ENCODE measurements at regions not wholly inside any gene's neighbourhood (a gene's known extent, or its start where the extent isn't known, plus 50 kb on each side); places are given as distances from the start of the nearest gene placed in this dataset.

- TF ChIP-seq EZH2 (IDR thresholded peaks at IDR 0.05; ENCODE audit: low read length, missing control alignments) (no peak), CTCF (conservative IDR thresholded peaks at IDR 0.05 in 1 of 2, IDR thresholded peaks at IDR 0.05 in 1 of 2; ENCODE audit: low read depth in 1 of 2, low read length in 2 of 2) (no peak)
- Histone ChIP-seq H3K27me3 (ENCODE audit: control insufficient read depth, insufficient read depth, low read length) (no peaks in the 10 kb centered on the region), H3K27ac (ENCODE audit: insufficient read depth, low read length) (no peak overlapping the region), H3K4me3 (replicated peaks in 1 of 4; ENCODE audit: control extremely low read depth in 1 of 4, insufficient read depth in 1 of 4, low read depth in 3 of 4, low read length in 4 of 4) (no peak overlapping the region), H4K20me1 (ENCODE audit: control insufficient read depth, extremely low read depth, insufficient read depth, low read length) (no peaks in the 10 kb centered on the region), H3K4me2 (ENCODE audit: extremely low read depth, insufficient read depth, low read length) (no peak overlapping the region), H3K79me2 (ENCODE audit: control insufficient read depth, insufficient read depth, low read length) (no peaks in the 10 kb centered on the region), H3K4me1 (ENCODE audit: control insufficient read depth, extremely low read depth, insufficient read depth, low read length) (no peaks in the 10 kb centered on the region), H2AFZ (ENCODE audit: low read length) (no peak overlapping the region), H3K9ac (ENCODE audit: insufficient read depth, low read length) (no peak overlapping the region), H3K36me3 (ENCODE audit: control insufficient read depth, insufficient read depth, low read length) (no peaks in the 10 kb centered on the region), H3K9me3 (ENCODE audit: control insufficient read depth, insufficient read depth, low read depth, low read length) (no peaks in the 10 kb centered on the region)
- no peak for DNase-seq (ENCODE audit: low read depth in 2 of 2)
Measured at GRCh38 chrX:103882999-103883398, 50.9 kb upstream of the RAB9B start.
